ENCODE measurements at regions not wholly inside any gene's neighbourhood (a gene's known extent, or its start where the extent isn't known, plus 50 kb on each side); places are given as distances from the start of the nearest gene placed in this dataset.

DNA sequence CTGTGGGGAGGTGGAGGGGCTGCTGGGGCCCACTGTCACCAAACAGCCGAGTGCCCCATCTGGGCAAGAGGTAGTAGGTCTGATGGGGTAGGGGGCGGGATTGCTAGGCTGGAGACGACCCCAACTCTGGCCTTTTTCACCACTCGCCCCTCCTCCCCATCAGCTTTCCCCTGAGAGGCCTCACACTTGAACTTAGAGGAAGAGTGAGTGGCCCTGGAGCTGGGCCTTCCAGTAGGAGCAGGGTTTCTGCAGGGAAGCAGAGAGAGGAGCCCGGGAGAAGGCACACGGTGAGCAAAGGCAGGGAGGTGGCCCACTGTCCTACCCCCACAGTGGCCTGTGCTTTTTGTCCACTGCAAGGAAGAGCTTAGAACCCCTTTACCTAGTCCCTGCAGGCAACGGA, 111.9 kb upstream of the WNT4 start:
- no peak for TF ChIP-seq JUND (IDR thresholded peaks at IDR 0.05; ENCODE audit: low read depth)
- no peak for DNase-seq (ENCODE audit: low read depth in 1 of 2, low spot score in 1 of 2)
- in situ Hi-C loops (cut with HindIII; ENCODE audit: low pct_unique_long_range_greater_than_20kb, low sequenced_read_pairs): no loop called here

DNA sequence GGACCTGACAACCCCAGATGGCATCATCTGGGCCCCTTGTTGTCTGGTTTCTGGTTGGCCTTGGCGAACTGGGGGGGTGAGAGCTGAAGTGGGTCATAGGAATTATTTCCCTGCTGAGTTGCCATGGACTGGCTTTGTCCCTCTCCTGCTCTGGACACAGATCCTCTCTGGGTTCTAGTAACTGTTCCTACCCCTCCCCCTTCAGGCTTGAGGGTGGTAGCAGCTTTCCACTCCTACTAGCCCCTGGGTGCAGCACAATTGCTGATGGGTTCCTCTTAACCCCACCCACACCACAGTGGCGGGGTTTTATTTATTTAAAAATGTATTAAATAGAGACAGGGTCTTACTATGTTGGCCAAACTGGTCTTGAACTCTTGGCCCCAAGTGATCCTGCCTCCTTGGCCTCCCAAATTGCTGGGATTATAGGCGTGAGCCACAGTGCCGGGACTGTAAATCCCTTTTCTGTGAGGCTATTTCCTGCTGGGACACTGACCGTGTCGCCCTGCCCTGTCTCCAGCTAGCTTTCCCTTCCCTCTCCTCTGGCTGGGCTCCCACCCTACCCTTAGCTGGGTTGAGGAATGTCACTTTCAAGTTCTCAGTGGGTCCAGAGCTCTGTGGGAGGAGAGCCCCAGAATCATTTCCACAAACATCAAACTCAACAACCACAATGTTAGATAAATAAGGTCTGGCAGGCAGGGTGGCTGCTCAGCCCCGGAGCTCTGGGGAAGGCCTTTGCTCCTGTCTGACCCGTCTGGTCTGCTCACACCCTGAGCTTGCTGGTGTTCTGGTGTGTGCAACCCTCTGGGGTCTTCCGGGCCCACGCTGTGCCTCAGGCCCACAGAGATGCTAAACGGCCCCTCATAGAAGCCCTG, 112.7 kb upstream of the WNT4 start:
- no peak for TF ChIP-seq JUND (IDR thresholded peaks at IDR 0.05; ENCODE audit: low read depth)
- DNase-seq (ENCODE audit: low read depth in 1 of 2, low spot score in 1 of 2): peak in 1 of 2 experiments; percentile 77
- in situ Hi-C loops (cut with HindIII; ENCODE audit: low pct_unique_long_range_greater_than_20kb, low sequenced_read_pairs): no loop called here

GRCh38 chr1:22256213-22256512, 113.3 kb upstream of the WNT4 start:
- in situ Hi-C loops (cut with HindIII; ENCODE audit: low pct_unique_long_range_greater_than_20kb, low sequenced_read_pairs): no loop called here
- TF ChIP-seq JUND (IDR thresholded peaks at IDR 0.05; ENCODE audit: low read depth): no peak
- no peak for DNase-seq (ENCODE audit: low read depth in 1 of 2, low spot score in 1 of 2)

- DNase-seq (ENCODE audit: low read depth in 1 of 2, low spot score in 1 of 2): peak in 1 of 2 experiments; percentile 85
- in situ Hi-C loops (cut with HindIII; ENCODE audit: low pct_unique_long_range_greater_than_20kb, low sequenced_read_pairs): no loop called here
- TF ChIP-seq JUND (IDR thresholded peaks at IDR 0.05; ENCODE audit: low read depth): no peak
Observed at GRCh38 chr1:22257290-22258275, 114.7 kb upstream of the WNT4 start.

DNA sequence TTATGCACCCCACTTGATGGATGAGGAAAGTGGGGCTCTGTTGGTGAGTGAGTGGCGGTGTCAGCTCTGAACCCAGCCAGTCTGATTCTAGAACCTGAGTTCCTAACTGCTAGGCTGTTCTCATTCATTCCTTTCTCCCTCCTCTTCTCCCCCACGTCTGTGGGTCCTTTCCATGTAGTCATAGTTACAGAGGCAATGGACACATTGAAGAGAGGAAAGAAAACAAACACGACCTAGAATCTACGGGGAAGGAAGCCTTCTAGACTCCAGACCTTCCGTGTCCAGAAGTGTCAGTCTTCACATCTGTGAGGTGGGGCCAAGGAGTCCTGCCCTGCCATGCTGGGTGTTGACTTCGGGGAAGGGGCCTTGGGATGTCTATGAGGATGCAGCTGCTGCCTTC, 115.8 kb upstream of the WNT4 start:
- DNase-seq (ENCODE audit: low read depth in 1 of 2, low spot score in 1 of 2): no peak
- TF ChIP-seq JUND (IDR thresholded peaks at IDR 0.05; ENCODE audit: low read depth): no peak
- in situ Hi-C loops (cut with HindIII; ENCODE audit: low pct_unique_long_range_greater_than_20kb, low sequenced_read_pairs): no loop called here

DNA sequence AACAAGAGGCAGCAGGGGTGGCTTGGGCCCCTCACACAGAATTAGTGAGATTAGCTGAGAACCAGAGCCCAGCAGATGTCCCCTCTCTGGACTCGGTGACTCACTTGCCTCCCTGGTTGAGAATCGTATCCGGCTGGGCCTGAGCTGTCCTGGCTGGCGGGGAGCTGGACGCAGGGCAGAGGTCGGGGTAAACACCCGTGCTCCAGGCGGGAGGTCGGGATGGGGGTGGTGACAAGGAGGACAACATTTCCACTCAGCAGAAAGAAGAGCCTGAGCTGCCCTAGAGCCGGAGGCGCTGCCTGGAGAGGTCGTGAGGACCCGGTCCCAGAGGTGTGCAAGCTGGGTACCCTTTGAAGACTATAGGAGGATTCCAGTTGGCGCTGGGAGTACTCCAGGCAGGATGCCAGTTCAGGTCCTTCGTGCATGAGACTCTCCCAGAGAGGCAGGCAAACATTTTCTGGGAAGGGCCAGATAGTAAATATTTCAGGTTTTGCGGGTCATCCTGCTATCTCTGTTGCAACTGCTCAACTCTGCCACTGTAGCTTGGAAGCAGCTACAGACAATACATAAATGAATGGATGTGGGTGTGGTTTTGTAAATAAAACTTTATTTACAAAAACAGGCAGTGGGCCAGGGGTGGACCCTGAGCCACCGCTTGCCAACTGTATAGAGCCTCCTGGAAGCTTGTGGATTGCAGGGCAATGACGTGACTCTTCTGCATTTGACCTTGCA, 116.8 kb upstream of the WNT4 start:
- in situ Hi-C loops (cut with HindIII; ENCODE audit: low pct_unique_long_range_greater_than_20kb, low sequenced_read_pairs): no loop called here
- no peak for TF ChIP-seq JUND (IDR thresholded peaks at IDR 0.05; ENCODE audit: low read depth)
- no peak for DNase-seq (ENCODE audit: low read depth in 1 of 2, low spot score in 1 of 2)

GRCh38 chr1:22260860-22261432, 118.0 kb upstream of the WNT4 start:
- in situ Hi-C loops (cut with HindIII; ENCODE audit: low pct_unique_long_range_greater_than_20kb, low sequenced_read_pairs): no loop called here
- no peak for TF ChIP-seq JUND (IDR thresholded peaks at IDR 0.05; ENCODE audit: low read depth)
- DNase-seq (ENCODE audit: low read depth in 1 of 2, low spot score in 1 of 2): no peak

- in situ Hi-C loops (cut with HindIII; ENCODE audit: low pct_unique_long_range_greater_than_20kb, low sequenced_read_pairs): no loop called here
- DNase-seq (ENCODE audit: low read depth in 1 of 2, low spot score in 1 of 2): no peak
- no peak for TF ChIP-seq JUND (IDR thresholded peaks at IDR 0.05; ENCODE audit: low read depth)
Observed at GRCh38 chr1:22261580-22261979, 118.7 kb upstream of the WNT4 start.

DNA sequence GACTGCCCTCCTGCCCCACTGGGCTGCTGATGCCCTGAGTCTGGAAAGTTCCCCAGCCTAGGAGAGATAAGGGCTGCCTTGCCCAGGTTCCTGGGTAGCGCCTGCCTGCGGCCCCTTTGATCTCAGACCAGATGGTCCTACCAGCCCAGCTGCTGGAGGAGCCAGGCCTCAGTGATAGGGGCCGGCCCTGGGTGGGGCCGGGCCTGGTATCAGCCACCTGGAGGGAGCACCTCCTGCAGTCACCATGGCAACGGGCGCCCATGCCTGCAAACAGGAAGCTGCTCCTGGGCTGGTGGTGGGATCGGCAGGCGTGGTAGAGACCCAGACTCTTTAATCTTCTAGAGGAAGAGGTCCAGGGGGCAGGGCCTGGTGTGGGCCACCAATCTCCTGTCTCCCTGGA, 119.7 kb upstream of the WNT4 start:
- in situ Hi-C loops (cut with HindIII; ENCODE audit: low pct_unique_long_range_greater_than_20kb, low sequenced_read_pairs): no loop called here
- no peak for TF ChIP-seq JUND (IDR thresholded peaks at IDR 0.05; ENCODE audit: low read depth)
- no peak for DNase-seq (ENCODE audit: low read depth in 1 of 2, low spot score in 1 of 2)

GRCh38 chr1:22263359-22263758, 120.5 kb upstream of the WNT4 start:
- no peak for TF ChIP-seq JUND (IDR thresholded peaks at IDR 0.05; ENCODE audit: low read depth)
- DNase-seq (ENCODE audit: low read depth in 1 of 2, low spot score in 1 of 2): no peak
- in situ Hi-C loops (cut with HindIII; ENCODE audit: low pct_unique_long_range_greater_than_20kb, low sequenced_read_pairs): no loop called here

GRCh38 chr1:22264464-22265341, 121.8 kb upstream of the WNT4 start:
- no peak for DNase-seq (ENCODE audit: low read depth in 1 of 2, low spot score in 1 of 2)
- in situ Hi-C loops (cut with HindIII; ENCODE audit: low pct_unique_long_range_greater_than_20kb, low sequenced_read_pairs): no loop called here
- no peak for TF ChIP-seq JUND (IDR thresholded peaks at IDR 0.05; ENCODE audit: low read depth)
